ENCODE measurements at regions not wholly inside any gene's neighbourhood (a gene's known extent, or its start where the extent isn't known, plus 50 kb on each side); places are given as distances from the start of the nearest gene placed in this dataset.

- DNase-seq: no peak
Observed at GRCh38 chr17:68740555-68741447, 139.6 kb upstream of the FAM20A start.

- no peak for DNase-seq
Observed at GRCh38 chr17:68737761-68738443, 136.7 kb upstream of the FAM20A start.

GRCh38 chr17:68734931-68735330 is 133.8 kb upstream of the FAM20A start:
- no peak for DNase-seq

- DNase-seq: no peak
Observed at GRCh38 chr17:68734187-68734900, 133.2 kb upstream of the FAM20A start.

- DNase-seq: no peak
Observed at GRCh38 chr17:68733241-68734176, 132.3 kb upstream of the FAM20A start.

- no peak for DNase-seq
Observed at GRCh38 chr17:68732301-68732749, 131.2 kb upstream of the FAM20A start.

- no peak for DNase-seq
Observed at GRCh38 chr17:68731465-68731864, 130.3 kb upstream of the FAM20A start.

- no peak for DNase-seq
Observed at GRCh38 chr17:68719431-68719830, 118.3 kb upstream of the FAM20A start.

GRCh38 chr17:68718926-68719325 is 117.8 kb upstream of the FAM20A start:
- no peak for DNase-seq

- DNase-seq: no peak
Observed at GRCh38 chr17:68718465-68718864, 117.3 kb upstream of the FAM20A start.

- no peak for DNase-seq
Observed at GRCh38 chr17:68714676-68715075, 113.5 kb upstream of the FAM20A start.

- no peak for DNase-seq
Observed at GRCh38 chr17:68711858-68712257, 110.7 kb upstream of the FAM20A start.

GRCh38 chr17:68710976-68711375 is 109.8 kb upstream of the FAM20A start:
- no peak for DNase-seq

GRCh38 chr17:68710035-68710780 is 109.0 kb upstream of the FAM20A start:
- DNase-seq: no peak

GRCh38 chr17:68709461-68709860 is 108.3 kb upstream of the FAM20A start:
- no peak for DNase-seq

- DNase-seq: no peak
Observed at GRCh38 chr17:68707031-68707430, 105.9 kb upstream of the FAM20A start.

GRCh38 chr17:68706356-68706920 is 105.3 kb upstream of the FAM20A start:
- no peak for DNase-seq

- DNase-seq: no peak
Observed at GRCh38 chr17:68705714-68706076, 104.5 kb upstream of the FAM20A start.

- no peak for DNase-seq
Observed at GRCh38 chr17:68704871-68705713, 103.9 kb upstream of the FAM20A start.

GRCh38 chr17:68701046-68701445 is 99.9 kb upstream of the FAM20A start:
- no peak for DNase-seq
